Lung microvascular endothelial cell (primary cell): ENCODE measurements at regions not wholly inside any gene's neighbourhood (a gene's known extent, or its start where the extent isn't known, plus 50 kb on each side); places are given as distances from the start of the nearest gene placed in this dataset.

Experiments used
- DNase-seq, 2 donors: peaks; one replicate each; pipeline versions ENCODE4 v3.0.0 to v3.0.0-alpha.2; 2010; ENCODE audit warnings: low read depth in 2 of 2

GRCh38 chr7:16015981-16016380 is 329.5 kb upstream of the MEOX2 start:
- DNase-seq = no peak

GRCh38 chr7:16014031-16014430 is 327.5 kb upstream of the MEOX2 start:
- no peak for DNase-seq

DNA sequence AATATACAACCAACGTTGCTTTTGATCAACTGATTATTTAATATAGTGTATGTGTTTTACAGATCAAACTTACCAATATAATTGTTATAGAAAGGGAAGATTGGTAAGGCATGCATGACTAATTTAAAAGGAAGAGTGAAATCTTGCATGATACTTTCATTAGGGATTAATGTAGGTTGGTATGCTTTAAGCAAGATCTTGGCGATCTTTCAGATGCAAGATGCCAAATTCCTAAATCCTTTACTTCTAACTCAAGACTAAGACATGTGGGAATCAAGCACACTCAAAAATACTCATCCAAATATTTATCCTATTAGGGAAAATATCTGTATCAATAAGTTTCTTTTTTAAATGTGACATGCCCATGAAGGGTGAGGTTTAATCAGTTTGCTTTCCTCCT is 321.4 kb upstream of the MEOX2 start:
- DNase-seq = no peak

DNA sequence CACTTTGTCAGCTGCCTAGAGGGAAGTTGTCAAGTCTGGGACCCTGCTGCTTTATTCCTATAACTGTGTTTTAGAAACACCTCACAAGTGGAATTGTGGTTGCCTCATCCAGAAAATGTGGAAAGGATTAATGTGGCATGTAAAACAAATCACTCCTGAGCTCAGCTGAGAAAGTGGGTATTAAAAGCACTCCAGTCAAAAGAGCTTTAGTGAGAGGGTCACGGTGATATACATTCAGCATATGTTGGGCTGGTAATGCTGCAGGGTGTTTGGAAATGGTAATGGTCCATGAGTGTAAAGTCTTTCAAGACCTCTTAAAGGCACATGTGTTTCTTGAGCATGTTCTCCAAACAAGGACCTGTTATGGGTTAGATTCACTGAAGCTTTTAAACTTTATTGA is 318.2 kb upstream of the MEOX2 start:
- no peak for DNase-seq

DNA sequence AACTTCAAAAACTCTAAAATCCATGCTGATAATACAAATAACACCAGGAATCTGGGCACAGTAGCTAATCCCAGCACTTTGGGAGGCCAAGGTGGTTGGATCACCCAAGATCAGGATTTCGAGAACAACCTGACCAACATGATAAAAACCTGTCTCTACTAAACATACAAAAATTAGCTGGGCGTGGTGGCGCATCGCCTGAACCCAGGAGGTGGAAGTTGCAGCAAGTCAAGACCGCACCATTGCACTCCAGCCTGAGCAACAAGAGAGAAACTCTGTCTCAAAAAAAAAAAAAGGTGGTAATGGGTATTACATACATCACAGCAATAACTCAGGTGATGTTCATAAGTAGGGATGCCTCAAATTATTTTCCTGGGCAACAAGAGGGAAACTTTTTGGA is 315.0 kb upstream of the MEOX2 start:
- DNase-seq = no peak

GRCh38 chr7:15998617-15999016 is 312.1 kb upstream of the MEOX2 start:
- peak; percentile 36 to 62 for DNase-seq

GRCh38 chr7:15995027-15995426 is 308.5 kb upstream of the MEOX2 start:
- DNase-seq = no peak

DNA sequence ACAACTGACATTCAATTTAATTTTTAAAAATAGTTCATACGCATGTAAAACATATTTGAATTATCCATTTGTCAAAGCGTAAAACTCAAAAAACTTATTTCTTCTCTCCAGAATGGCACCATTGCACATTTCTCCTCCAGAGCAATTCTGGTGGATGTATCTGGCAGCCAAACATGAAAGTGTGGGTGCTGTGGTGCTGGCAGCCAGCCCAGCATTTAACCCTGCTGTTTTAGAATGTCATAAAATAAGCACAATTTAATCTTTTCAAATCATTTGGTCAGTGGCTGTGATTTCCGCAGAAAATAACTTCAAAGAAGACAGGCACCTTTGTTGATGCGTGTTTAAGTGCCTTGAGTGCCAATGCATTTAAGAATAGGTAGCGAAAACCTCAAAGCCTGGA is 302.7 kb upstream of the MEOX2 start:
- DNase-seq = no peak

DNA sequence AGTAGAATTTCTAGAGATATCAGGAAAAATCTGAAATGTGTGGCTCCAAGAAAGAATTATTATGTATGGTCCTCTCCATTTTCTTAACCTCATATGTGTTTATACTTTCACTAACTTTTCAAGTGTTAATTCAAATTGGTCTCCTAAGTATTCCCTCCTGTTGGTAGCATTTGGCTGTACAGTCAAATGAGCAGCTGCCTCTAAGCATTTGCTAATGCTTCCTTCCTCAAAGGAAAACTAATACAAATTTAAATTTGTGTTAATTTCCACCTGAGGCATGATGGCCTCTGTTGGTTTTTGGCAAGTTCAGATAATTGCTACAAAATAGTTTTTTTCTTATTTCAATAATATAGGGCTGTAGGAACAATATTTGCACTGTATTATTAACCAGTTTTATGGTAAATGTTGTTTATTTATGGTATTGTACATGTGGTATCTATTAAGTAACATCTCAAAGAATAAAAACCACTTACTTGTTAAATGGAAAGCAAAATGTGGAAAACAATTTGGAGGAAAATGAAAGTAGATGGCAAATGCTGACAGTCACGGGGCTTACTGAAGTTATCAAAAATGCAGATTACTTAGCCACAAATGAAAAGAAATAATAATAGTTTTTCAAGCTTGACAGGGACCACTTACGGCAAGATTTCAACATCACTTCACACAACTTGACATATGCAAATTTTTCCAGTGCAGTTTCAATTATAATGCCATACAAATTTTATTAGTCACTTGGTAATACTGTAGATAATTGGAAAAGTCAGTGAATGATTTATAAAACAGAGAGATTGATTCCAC is 299.3 kb upstream of the MEOX2 start:
- DNase-seq = no peak

DNA sequence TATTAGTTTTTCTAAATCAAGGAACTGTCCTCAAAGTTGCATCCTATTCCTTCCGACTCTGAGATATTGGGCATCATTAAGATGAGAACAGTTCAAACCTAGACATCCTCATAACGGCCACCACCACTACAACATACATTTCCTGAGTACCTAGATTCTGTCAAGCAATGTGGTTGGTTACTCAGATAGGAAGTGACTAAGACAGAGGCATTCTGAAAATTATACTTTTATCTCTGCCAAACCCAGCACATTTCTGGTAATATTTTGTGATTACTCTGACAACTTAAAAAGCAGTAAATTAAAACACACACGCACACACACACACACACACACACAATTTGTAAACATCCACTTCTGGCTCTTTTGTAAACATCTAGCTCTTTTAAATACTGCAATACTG is 291.2 kb upstream of the MEOX2 start:
- peak; percentile 23 to 82 for DNase-seq

GRCh38 chr7:15972862-15973275 is 286.4 kb upstream of the MEOX2 start:
- peak; percentile 68 to 95 for DNase-seq

DNA sequence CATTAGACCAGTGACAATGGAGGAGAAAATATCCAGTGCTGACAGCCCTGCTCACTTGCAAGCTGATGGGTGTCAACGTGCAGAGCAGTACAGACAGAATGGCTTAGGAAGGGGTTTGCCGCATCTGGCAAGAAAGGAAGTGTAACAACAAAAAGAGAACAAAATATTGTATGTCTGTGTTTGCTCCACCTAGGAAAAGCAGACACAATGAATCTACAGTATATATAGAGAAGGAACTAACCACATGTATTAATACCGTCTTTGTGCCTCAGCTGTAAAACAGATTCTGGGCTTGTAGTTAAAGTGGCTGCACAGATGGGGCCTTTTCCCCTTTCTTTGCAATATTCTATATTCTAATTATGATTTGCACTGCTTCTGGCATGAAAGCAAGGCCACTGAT is 281.1 kb upstream of the MEOX2 start:
- DNase-seq = no peak

- DNase-seq = no peak
Measured at GRCh38 chr7:15967121-15967520, 280.6 kb upstream of the MEOX2 start.

- peak; percentile 24 to 53 for DNase-seq
Measured at GRCh38 chr7:15963206-15963605, 276.7 kb upstream of the MEOX2 start.

DNA sequence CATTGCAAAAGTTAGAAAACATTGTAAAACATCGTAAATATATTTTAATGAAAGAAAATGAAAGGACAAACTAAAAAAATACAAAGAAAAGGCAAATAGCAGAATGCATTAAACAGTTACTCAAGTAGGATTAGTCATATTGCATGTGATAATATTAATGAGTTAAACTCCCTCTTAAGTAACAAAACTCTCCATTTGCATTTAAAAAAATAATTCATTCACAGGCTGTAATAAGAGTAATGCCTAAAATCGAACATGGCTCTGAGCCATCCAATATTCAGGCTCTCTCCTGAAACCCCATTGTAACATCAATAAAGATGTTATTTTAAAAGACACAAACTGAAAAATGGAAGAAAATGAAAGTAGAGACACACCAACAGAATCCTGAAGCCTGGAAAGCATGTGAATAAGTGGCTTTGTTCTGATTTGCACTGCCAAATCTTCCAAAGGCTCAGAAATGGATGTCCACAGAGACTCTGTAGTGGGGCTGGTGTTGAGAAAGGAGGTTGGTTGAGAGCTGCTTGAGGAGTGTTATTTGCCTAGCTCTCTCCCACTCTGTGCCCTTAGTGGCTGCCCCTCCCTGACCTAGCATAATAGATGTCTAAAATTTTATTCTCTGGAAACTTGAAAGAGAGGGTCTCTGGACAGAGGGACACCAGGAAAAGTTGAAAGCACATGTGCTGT is 268.3 kb upstream of the MEOX2 start:
- DNase-seq = no peak

- no peak for DNase-seq
Measured at GRCh38 chr7:15950299-15950698, 263.8 kb upstream of the MEOX2 start.

- DNase-seq = no peak
Measured at GRCh38 chr7:15947754-15948153, 261.3 kb upstream of the MEOX2 start.

GRCh38 chr7:15938115-15938514 is 251.6 kb upstream of the MEOX2 start:
- DNase-seq = no peak

GRCh38 chr7:15937571-15937970 is 251.1 kb upstream of the MEOX2 start:
- no peak for DNase-seq

DNA sequence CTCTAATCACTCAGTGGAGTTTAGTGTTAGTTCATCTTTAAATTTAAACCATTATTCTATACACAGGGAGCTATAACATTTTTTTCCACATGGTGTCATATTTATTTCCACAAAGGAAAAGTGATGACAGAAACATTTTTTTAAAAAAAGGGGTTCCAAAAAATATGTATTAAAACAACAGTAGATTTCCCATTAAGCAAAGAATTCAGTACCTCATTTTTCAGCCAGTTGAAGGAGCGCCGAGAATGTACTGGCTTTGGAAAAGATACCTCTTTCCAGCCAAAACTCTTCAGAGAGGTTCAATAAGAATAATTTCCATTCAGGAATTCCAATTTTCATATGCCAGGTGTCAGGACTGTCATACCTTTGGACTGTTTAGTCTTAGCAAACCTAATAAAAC is 250.5 kb upstream of the MEOX2 start:
- no peak for DNase-seq

DNA sequence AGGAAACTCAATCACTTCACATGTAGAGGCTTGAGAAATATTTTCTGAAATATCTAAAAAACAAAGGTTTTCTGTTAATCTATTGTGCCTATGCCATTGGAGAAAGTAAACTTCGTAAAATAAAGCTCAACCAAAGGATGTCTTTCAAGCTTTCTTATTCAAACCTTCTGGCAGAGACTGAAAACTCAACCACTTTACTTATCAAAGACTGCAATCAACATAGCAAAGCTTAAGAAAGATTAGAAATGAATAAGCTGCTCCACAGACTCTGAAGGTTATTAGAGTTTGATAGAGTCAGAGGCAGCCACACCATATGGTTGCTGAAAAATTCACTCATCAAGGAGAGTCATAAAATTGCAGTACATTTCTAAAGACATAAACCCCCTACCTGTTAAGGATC is 245.8 kb upstream of the MEOX2 start:
- DNase-seq = no peak

- no peak for DNase-seq
Measured at GRCh38 chr7:15929411-15929810, 242.9 kb upstream of the MEOX2 start.

DNA sequence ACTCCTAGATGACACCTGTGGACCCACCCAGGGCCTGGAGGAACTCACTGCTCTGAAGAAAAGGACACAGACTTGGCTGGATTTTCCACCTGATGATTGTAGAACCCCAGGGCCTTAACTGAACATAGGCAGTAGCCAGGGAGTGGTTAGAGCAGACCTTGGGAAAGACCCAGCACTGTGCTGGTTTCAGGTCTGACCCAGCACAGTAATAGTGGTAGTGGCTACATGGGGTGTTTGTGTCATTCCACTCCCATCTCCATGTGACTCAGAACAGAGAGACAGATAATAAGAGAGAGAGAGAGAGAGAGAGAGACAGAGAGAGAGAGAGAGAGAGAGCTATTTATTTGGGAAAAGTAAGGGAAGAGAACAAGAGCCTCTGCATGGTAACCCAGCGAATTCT is 239.1 kb upstream of the MEOX2 start:
- DNase-seq = no peak
